ENCODE measurements at regions not wholly inside any gene's neighbourhood (a gene's known extent, or its start where the extent isn't known, plus 50 kb on each side); places are given as distances from the start of the nearest gene placed in this dataset.

DNA sequence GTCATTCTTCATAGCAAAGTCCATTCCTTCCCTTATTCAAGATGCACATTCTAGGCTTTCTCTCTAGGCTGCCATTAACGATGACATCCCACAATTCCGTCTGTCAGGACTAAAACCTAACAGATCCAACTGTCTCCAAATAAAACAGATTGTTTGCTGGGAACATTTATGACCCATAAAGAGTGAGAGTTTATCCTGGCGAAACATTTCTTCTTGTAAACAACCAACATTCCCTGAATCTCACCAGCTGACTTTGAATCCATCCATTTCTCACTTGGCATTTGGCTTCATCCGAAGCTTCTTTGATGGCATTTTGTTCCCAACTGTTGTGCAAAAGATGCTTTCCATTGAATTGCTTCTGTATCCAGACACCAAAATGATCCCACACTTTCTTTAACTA is 93.1 kb downstream of the OLIG3 start:
- Histone ChIP-seq H3K36me3 (no peaks in the 10 kb centered on the region), H3K9me3 (no peaks in the 10 kb centered on the region), H3K4me1 (no peaks in the 10 kb centered on the region), H3K4me3 (no peak overlapping the region), H3K27me3 (peaks cover 0 to 3% (median 0%) of the 10 kb centered on the region in 7 donors), H3K27ac (no peak overlapping the region)
- no peak for ATAC-seq
- 90 to 92% methylated on average over 4 of the region's 4 CpGs for WGBS, 2 donors
- intact Hi-C loops (cut with DNase I), result no loop called here
- TF ChIP-seq, protein P1, sequence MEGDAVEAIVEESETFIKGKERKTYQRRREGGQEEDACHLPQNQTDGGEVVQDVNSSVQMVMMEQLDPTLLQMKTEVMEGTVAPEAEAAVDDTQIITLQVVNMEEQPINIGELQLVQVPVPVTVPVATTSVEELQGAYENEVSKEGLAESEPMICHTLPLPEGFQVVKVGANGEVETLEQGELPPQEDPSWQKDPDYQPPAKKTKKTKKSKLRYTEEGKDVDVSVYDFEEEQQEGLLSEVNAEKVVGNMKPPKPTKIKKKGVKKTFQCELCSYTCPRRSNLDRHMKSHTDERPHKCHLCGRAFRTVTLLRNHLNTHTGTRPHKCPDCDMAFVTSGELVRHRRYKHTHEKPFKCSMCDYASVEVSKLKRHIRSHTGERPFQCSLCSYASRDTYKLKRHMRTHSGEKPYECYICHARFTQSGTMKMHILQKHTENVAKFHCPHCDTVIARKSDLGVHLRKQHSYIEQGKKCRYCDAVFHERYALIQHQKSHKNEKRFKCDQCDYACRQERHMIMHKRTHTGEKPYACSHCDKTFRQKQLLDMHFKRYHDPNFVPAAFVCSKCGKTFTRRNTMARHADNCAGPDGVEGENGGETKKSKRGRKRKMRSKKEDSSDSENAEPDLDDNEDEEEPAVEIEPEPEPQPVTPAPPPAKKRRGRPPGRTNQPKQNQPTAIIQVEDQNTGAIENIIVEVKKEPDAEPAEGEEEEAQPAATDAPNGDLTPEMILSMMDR (IDR thresholded peaks at IDR 0.05), result no peak
- no peak for DNase-seq

- 71 to 86% methylated on average over 9 of the region's 9 CpGs for WGBS, 2 donors
- intact Hi-C loops (cut with DNase I), result no loop called here
- DNase-seq, result no peak
- Histone ChIP-seq H3K36me3 (no peaks in the 10 kb centered on the region), H3K27me3 (peaks cover 0 to 3% (median 0%) of the 10 kb centered on the region in 7 donors), H3K9me3 (no peaks in the 10 kb centered on the region), H3K4me1 (no peaks in the 10 kb centered on the region), H3K4me3 (no peak overlapping the region), H3K27ac (no peak overlapping the region)
- TF ChIP-seq, protein P1 (IDR thresholded peaks at IDR 0.05), result no peak
- ATAC-seq, result no peak
Measured at GRCh38 chr6:137399881-137400443, 94.2 kb downstream of the OLIG3 start.

DNA sequence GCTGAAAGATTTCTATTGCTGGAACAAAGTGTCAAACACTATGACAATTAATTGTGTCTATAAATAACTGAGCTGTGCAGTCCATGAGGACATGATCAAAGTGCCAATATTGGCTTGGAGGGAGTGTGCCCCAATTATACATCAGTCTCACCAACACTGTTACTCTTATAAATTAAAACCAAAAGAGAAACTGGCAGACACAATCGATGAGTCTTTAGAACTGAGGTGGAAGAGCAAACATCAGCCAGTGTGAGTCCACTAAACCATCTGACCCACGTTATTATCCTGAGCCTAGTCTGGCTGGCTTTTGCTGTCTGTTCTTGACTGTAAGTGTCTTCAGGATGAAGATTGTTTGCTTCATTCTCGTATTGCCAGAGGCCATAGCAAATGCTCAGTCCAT is 98.9 kb downstream of the OLIG3 start:
- 79 to 80% methylated on average over 3 of the region's 3 CpGs for WGBS, 2 donors

GRCh38 chr6:137391061-137391814 is 103.0 kb downstream of the OLIG3 start:
- TF ChIP-seq, protein P1 (IDR thresholded peaks at IDR 0.05), result no peak
- intact Hi-C loops (cut with DNase I), result no loop called here
- H3K9me3 ChIP-seq, result no peaks in the 10 kb centered on the region
- H3K27ac ChIP-seq, result no peak overlapping the region
- H3K4me1 ChIP-seq, result peaks cover 0 to 39% (median 0%) of the 10 kb centered on the region in 9 donors
- 94 to 98% methylated on average over 5 of the region's 5 CpGs for WGBS, 2 donors
- H3K4me3 ChIP-seq, result no peak overlapping the region
- H3K27me3 ChIP-seq, result peaks cover 0 to 17% (median 0%) of the 10 kb centered on the region in 7 donors
- H3K36me3 ChIP-seq, result no peaks in the 10 kb centered on the region
- ATAC-seq (no peak), DNase-seq (no peak)

More for the DNA sequence above, 98.9 kb downstream of the OLIG3 start:
- ATAC-seq (no peak), DNase-seq (no peak)
- H3K4me3 ChIP-seq, result no peak overlapping the region
- peaks cover 0 to 17% (median 0%) of the 10 kb centered on the region in 7 donors for H3K27me3 ChIP-seq
- peaks cover 0 to 5% (median 0%) of the 10 kb centered on the region in 9 donors for H3K4me1 ChIP-seq
- intact Hi-C loops (cut with DNase I), result no loop called here
- no peak overlapping the region for H3K27ac ChIP-seq
- no peaks in the 10 kb centered on the region for H3K9me3 ChIP-seq
- no peaks in the 10 kb centered on the region for H3K36me3 ChIP-seq
- TF ChIP-seq, protein P1 (IDR thresholded peaks at IDR 0.05), result no peak
